ENCODE measurements at regions not wholly inside any gene's neighbourhood (a gene's known extent, or its start where the extent isn't known, plus 50 kb on each side); places are given as distances from the start of the nearest gene placed in this dataset.
A peak's percentile ranks its signal among the peaks of the same experiment; 100 is the strongest.

DNA sequence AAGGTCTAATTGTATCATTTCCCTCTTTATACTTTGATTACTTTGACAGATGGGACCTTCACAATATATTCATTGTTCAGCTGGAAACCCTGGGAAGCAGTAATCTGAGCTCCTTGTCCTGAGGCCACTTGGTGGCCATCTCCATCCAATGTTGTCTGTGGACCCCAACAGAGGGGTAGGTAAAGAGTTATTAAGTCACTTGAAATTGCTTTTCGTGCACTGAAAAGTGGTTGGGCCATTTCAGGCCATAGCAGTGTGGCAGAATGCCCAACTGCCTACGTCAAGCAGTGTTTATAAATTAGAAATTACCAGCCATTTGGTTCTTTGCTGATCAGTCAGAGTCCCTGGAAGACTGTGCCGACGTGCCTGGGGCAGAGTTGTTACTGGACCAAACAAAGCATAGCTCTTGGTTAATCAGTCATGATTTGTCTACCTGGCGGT lies 308.3 kb upstream of the USP25 start:
- no peak overlapping the region for H3K9ac ChIP-seq
- no peaks in the 10 kb centered on the region for H4K20me1 ChIP-seq
- TF ChIP-seq Cebpa-rat (IDR thresholded peaks at IDR 0.05), result no peak

DNA sequence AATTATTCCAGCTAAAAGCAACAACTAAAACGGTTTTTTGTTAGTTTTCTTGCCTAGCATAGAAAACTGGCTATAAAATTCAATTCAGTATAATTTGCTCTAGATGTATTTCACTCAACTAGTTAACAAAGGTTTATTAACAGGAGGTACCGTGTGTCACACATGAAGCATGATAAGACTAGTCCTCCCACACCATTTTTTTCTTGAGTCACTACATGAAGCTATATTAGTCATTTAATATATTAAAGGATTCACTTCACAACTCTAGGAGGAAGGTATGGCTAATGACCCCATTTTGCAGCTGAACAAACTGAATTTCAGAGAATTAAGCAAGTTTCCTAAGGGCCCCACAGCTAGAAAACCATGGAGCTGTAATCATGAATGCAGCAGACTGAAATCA lies 307.8 kb upstream of the USP25 start:
- no peak overlapping the region for H3K27ac ChIP-seq
- peaks cover 0 to 9% (median 0%) of the 10 kb centered on the region in 11 experiments; a peak in 2 of 22 replicates for H3K36me3 ChIP-seq
- peaks cover 0 to 27% (median 11%) of the 10 kb centered on the region in 10 experiments; a peak in 12 of 20 replicates for H3K4me1 ChIP-seq
- H3K9me3 ChIP-seq (replicated peaks in 1 of 11), result peaks cover 0 to 72% (median 40%) of the 10 kb centered on the region in 11 experiments; a peak in 18 of 22 replicates
- H4K20me1 ChIP-seq, result no peaks in the 10 kb centered on the region
- TF ChIP-seq Cebpa-rat (IDR thresholded peaks at IDR 0.05), result no peak
- no peak overlapping the region for H3K4me3 ChIP-seq
- no peak overlapping the region for H3K4me2 ChIP-seq
- no peak overlapping the region for H3K9ac ChIP-seq
- H3K27me3 ChIP-seq, result no peaks in the 10 kb centered on the region

More for the DNA sequence above, 308.3 kb upstream of the USP25 start:
- Histone ChIP-seq H3K4me1 (peaks cover 0 to 32% (median 15%) of the 10 kb centered on the region in 10 experiments; a peak in 13 of 20 replicates), H3K4me3 (no peak overlapping the region), H3K36me3 (peaks cover 0 to 9% (median 0%) of the 10 kb centered on the region in 11 experiments; a peak in 2 of 22 replicates), H3K4me2 (no peak overlapping the region), H3K27me3 (no peaks in the 10 kb centered on the region), H3K27ac (no peak overlapping the region), H3K9me3 (replicated peaks in 1 of 11) (peaks cover 0 to 72% (median 40%) of the 10 kb centered on the region in 11 experiments; a peak in 18 of 22 replicates)

DNA sequence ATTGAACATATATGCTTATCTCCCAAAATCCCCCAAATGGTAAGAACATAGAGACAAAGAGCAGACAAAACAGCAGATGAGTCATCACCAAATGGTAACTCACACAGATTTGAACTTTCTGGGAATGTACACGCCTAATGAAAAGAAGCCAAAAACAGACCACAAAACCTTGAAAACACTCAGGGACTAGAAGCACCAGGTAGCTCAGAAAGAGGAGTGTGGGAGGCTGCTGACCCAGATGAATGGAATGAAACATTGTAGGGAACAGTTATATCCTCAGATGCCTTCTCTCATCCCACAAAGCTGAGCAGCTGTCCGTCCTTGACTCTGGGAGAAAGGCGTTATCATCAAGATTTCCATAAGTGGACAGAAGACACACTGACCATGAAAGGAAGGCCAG lies 307.0 kb upstream of the USP25 start:
- Histone ChIP-seq H3K9ac (no peak overlapping the region), H3K27ac (no peak overlapping the region), H4K20me1 (no peaks in the 10 kb centered on the region), H3K36me3 (peaks cover 0 to 9% (median 0%) of the 10 kb centered on the region in 11 experiments; a peak in 2 of 22 replicates), H3K4me3 (no peak overlapping the region), H3K4me1 (peaks cover 0 to 19% (median 4%) of the 10 kb centered on the region in 10 experiments; a peak in 10 of 20 replicates), H3K9me3 (replicated peaks in 1 of 11) (peaks cover 0 to 74% (median 43%) of the 10 kb centered on the region in 11 experiments; a peak in 18 of 22 replicates), H3K4me2 (no peak overlapping the region), H3K27me3 (no peaks in the 10 kb centered on the region)
- no peak for TF ChIP-seq Cebpa-rat (IDR thresholded peaks at IDR 0.05)

DNA sequence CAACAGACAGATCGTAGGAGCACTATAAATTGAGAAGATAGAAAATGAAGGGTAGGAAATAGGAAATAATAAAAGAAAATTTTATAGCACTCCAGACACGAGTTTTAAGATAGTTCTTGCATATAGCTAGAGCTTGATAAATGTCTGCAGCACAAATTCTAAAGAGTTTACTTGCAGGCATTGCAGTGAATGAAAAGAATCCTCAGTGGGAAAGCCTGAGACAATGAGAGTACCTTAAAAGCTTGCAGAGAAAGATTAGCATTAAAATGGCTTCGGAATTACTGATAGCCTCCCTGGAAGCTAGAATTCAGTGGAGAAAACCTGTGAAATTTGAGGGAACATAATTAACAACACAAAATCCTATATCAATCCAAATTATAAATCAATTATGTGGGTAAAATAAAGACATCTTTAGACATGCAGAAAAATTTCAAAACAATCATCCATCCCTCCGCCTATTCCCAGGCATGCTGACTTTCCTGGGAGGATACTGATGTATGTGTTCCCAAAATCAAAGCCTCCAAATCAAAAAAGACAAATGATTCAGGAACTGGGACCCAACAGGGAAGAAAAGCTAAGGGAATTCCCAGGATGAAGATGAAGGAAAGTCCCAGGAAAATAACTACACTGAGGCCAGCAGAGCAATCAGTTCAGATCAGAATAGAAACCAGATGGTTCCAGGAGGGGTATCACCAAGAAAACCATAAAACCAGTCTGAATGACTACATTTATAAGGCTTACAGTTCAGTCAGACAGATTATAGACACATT lies 305.9 kb upstream of the USP25 start:
- Histone ChIP-seq H4K20me1 (no peaks in the 10 kb centered on the region), H3K4me2 (no peak overlapping the region), H3K27ac (no peak overlapping the region), H3K27me3 (no peaks in the 10 kb centered on the region), H3K9me3 (replicated peaks in 1 of 11) (peaks cover 0 to 64% (median 41%) of the 10 kb centered on the region in 11 experiments; a peak in 18 of 22 replicates), H3K4me3 (no peak overlapping the region), H3K4me1 (peaks cover 0 to 8% (median 0%) of the 10 kb centered on the region in 10 experiments; a peak in 2 of 20 replicates), H3K9ac (no peak overlapping the region), H3K36me3 (peaks cover 0 to 9% (median 0%) of the 10 kb centered on the region in 11 experiments; a peak in 2 of 22 replicates)
- TF ChIP-seq Cebpa-rat (IDR thresholded peaks at IDR 0.05), result no peak

GRCh38 chr21:15425049-15425448 lies 304.7 kb upstream of the USP25 start:
- Histone ChIP-seq H3K9me3 (replicated peaks in 1 of 11) (peaks cover 0 to 53% (median 29%) of the 10 kb centered on the region in 11 experiments; a peak in 18 of 22 replicates), H3K9ac (no peak overlapping the region), H3K4me3 (no peak overlapping the region), H3K4me1 (no peaks in the 10 kb centered on the region), H4K20me1 (no peaks in the 10 kb centered on the region), H3K27me3 (no peaks in the 10 kb centered on the region), H3K27ac (no peak overlapping the region), H3K4me2 (no peak overlapping the region), H3K36me3 (peaks cover 0 to 4% (median 0%) of the 10 kb centered on the region in 11 experiments; a peak in 1 of 22 replicates)
- no peak for TF ChIP-seq Cebpa-rat (IDR thresholded peaks at IDR 0.05)

GRCh38 chr21:15430023-15430422 lies 299.8 kb upstream of the USP25 start:
- Histone ChIP-seq H3K4me3 (no peak overlapping the region), H3K9me3 (replicated peaks in 1 of 11) (peaks cover 0 to 52% (median 26%) of the 10 kb centered on the region in 11 experiments; a peak in 15 of 22 replicates), H3K4me1 (peaks cover 0 to 8% (median 5%) of the 10 kb centered on the region in 10 experiments; a peak in 11 of 20 replicates), H3K27me3 (no peaks in the 10 kb centered on the region), H3K27ac (no peak overlapping the region), H3K4me2 (no peak overlapping the region), H3K36me3 (no peaks in the 10 kb centered on the region), H3K9ac (no peak overlapping the region), H4K20me1 (no peaks in the 10 kb centered on the region)
- no peak for TF ChIP-seq Cebpa-rat (IDR thresholded peaks at IDR 0.05)

DNA sequence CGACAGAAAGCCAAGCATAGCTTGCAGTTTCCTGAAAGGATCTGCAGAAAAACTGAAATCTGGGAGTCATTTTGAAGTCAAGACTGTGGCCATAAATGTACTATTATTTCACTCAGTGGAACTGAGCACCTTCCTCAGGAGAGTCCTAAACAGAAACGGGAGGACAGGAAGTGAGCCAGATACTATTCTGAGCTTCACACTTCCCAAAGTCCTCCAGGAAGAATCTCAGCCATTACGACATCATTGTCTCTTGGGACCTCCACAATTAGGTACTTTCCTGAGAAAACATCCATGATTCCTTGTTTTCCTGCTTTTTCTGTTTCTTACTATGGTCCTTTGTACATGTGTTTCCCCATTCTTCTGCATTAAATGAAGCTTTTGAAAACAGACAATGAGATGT lies 299.2 kb upstream of the USP25 start:
- no peaks in the 10 kb centered on the region for H3K36me3 ChIP-seq
- H3K27ac ChIP-seq, result no peak overlapping the region
- no peaks in the 10 kb centered on the region for H4K20me1 ChIP-seq
- TF ChIP-seq Cebpa-rat (IDR thresholded peaks at IDR 0.05), result no peak
- H3K9ac ChIP-seq, result no peak overlapping the region
- H3K4me1 ChIP-seq, result peaks cover 0 to 8% (median 5%) of the 10 kb centered on the region in 10 experiments; a peak in 11 of 20 replicates
- H3K4me3 ChIP-seq, result no peak overlapping the region
- peak overlapping the region in 5 of 11 experiments; percentile 17 to 44 (median 27); a peak in 7 of 22 replicates for H3K4me2 ChIP-seq
- no peaks in the 10 kb centered on the region for H3K27me3 ChIP-seq
- peaks cover 0 to 52% (median 26%) of the 10 kb centered on the region in 11 experiments; a peak in 15 of 22 replicates for H3K9me3 ChIP-seq (replicated peaks in 1 of 11)

GRCh38 chr21:15431053-15431452 lies 298.7 kb upstream of the USP25 start:
- Histone ChIP-seq H3K27ac (no peak overlapping the region), H3K36me3 (no peaks in the 10 kb centered on the region), H4K20me1 (no peaks in the 10 kb centered on the region), H3K4me3 (no peak overlapping the region), H3K9me3 (replicated peaks in 1 of 11) (peaks cover 0 to 52% (median 26%) of the 10 kb centered on the region in 11 experiments; a peak in 15 of 22 replicates), H3K27me3 (no peaks in the 10 kb centered on the region), H3K4me1 (peaks cover 0 to 8% (median 5%) of the 10 kb centered on the region in 10 experiments; a peak in 11 of 20 replicates), H3K4me2 (peak overlapping the region in 2 of 11 experiments; percentile 18 to 27; a peak in 4 of 22 replicates), H3K9ac (no peak overlapping the region)
- no peak for TF ChIP-seq Cebpa-rat (IDR thresholded peaks at IDR 0.05)

DNA sequence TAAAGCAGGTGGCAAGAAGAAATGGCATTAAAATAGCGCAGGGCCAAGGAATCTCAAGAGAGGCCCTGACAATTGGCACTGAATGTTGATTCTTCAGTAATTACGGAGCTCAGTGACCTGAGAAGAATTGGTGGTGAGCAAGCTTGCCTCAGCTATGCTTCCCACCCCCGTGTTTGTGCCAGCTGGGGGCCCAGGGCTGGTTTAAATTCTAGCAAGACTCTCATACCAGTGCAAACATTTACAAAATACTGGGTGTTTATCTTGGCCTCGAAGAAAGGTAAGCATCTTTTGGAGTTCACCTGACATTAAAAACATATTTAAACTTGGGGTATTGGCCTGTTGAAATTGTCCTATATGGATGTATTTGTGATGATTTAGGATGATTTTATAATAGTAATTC lies 296.7 kb upstream of the USP25 start:
- no peak overlapping the region for H3K4me3 ChIP-seq
- no peak overlapping the region for H3K9ac ChIP-seq
- no peaks in the 10 kb centered on the region for H3K27me3 ChIP-seq
- no peak for TF ChIP-seq Cebpa-rat (IDR thresholded peaks at IDR 0.05)
- H3K9me3 ChIP-seq (replicated peaks in 1 of 11), result peaks cover 0 to 40% (median 25%) of the 10 kb centered on the region in 11 experiments; a peak in 15 of 22 replicates
- H3K4me1 ChIP-seq, result peaks cover 0 to 8% (median 5%) of the 10 kb centered on the region in 10 experiments; a peak in 11 of 20 replicates
- H3K27ac ChIP-seq, result no peak overlapping the region
- no peaks in the 10 kb centered on the region for H3K36me3 ChIP-seq
- H3K4me2 ChIP-seq, result no peak overlapping the region
- no peaks in the 10 kb centered on the region for H4K20me1 ChIP-seq
